ENCODE measurements at regions not wholly inside any gene's neighbourhood (a gene's known extent, or its start where the extent isn't known, plus 50 kb on each side); places are given as distances from the start of the nearest gene placed in this dataset.

DNA sequence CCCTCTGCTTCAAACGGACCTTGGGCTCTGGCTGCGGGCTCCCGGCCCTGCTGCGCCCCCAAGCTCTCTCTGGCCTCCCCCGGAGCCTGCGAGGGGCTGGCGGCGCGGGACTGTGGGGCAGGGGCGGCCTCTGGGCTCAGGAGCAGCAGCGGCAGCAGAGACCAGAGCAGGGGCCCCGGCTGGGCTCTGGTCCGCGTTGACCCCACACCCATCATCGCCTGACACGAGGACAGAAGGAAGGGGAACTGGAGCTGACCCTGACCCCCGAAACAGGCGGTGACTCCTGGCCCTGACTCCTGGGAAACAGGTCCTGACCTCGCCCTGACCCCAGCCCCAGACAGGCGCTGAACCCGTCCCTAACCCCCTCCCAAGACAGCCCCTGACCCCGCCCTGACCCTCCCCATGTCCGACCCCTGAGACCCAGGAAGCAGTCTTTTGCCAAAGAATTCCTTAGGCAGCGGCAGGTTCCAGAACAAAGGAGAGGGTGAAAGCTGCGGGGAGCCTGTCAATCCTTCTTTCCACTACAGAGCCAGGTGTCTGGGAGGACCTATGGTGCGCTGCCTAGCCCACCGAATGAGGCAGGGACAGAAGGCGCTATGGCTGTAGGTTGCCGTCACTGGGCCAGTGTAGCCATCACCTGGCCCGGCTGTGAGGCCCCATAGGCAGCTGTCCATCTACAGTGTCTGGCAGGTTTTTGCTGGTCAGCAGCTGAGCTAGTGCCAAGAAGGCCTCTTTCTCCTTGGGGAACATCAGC lies 74.7 kb upstream of the SPTLC1 start:
- Histone ChIP-seq H3K27ac (ENCODE audit: low read length) (no peak overlapping the region), H3K27me3 (ENCODE audit: control insufficient read depth, insufficient read depth, low read length) (no peaks in the 10 kb centered on the region), H3K4me3 (ENCODE audit: low read depth in 2 of 2, low read length in 2 of 2) (no peak overlapping the region), H3K4me1 (ENCODE audit: control insufficient read depth, insufficient read depth, low read length) (no peaks in the 10 kb centered on the region), H3K9me3 (ENCODE audit: control insufficient read depth, insufficient read depth, low read depth, low read length) (no peaks in the 10 kb centered on the region), H3K36me3 (ENCODE audit: control insufficient read depth, insufficient read depth, low read length) (no peaks in the 10 kb centered on the region)
- DNase-seq (ENCODE audit: low read depth, low spot score) (no peak), ATAC-seq (no peak)
- in situ Hi-C loops (cut with HindIII; ENCODE audit: low pct_unique_long_range_greater_than_20kb, low sequenced_read_pairs), result no loop called here
- CTCF ChIA-PET, result no interaction called here
- TF ChIP-seq SIN3A (IDR thresholded peaks at IDR 0.05; ENCODE audit: borderline replicate concordance, insufficient read depth, low read depth, low read length) (no peak), TCF7L2 (IDR thresholded peaks at IDR 0.05; ENCODE audit: low read depth, low read length) (no peak), POLR2AphosphoS5 (IDR thresholded peaks at IDR 0.05; ENCODE audit: low read depth, low read length) (no peak)
- TF ChIP-seq, protein P1, sequence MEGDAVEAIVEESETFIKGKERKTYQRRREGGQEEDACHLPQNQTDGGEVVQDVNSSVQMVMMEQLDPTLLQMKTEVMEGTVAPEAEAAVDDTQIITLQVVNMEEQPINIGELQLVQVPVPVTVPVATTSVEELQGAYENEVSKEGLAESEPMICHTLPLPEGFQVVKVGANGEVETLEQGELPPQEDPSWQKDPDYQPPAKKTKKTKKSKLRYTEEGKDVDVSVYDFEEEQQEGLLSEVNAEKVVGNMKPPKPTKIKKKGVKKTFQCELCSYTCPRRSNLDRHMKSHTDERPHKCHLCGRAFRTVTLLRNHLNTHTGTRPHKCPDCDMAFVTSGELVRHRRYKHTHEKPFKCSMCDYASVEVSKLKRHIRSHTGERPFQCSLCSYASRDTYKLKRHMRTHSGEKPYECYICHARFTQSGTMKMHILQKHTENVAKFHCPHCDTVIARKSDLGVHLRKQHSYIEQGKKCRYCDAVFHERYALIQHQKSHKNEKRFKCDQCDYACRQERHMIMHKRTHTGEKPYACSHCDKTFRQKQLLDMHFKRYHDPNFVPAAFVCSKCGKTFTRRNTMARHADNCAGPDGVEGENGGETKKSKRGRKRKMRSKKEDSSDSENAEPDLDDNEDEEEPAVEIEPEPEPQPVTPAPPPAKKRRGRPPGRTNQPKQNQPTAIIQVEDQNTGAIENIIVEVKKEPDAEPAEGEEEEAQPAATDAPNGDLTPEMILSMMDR (IDR thresholded peaks at IDR 0.05), result no peak
- TF ChIP-seq, protein P2, sequence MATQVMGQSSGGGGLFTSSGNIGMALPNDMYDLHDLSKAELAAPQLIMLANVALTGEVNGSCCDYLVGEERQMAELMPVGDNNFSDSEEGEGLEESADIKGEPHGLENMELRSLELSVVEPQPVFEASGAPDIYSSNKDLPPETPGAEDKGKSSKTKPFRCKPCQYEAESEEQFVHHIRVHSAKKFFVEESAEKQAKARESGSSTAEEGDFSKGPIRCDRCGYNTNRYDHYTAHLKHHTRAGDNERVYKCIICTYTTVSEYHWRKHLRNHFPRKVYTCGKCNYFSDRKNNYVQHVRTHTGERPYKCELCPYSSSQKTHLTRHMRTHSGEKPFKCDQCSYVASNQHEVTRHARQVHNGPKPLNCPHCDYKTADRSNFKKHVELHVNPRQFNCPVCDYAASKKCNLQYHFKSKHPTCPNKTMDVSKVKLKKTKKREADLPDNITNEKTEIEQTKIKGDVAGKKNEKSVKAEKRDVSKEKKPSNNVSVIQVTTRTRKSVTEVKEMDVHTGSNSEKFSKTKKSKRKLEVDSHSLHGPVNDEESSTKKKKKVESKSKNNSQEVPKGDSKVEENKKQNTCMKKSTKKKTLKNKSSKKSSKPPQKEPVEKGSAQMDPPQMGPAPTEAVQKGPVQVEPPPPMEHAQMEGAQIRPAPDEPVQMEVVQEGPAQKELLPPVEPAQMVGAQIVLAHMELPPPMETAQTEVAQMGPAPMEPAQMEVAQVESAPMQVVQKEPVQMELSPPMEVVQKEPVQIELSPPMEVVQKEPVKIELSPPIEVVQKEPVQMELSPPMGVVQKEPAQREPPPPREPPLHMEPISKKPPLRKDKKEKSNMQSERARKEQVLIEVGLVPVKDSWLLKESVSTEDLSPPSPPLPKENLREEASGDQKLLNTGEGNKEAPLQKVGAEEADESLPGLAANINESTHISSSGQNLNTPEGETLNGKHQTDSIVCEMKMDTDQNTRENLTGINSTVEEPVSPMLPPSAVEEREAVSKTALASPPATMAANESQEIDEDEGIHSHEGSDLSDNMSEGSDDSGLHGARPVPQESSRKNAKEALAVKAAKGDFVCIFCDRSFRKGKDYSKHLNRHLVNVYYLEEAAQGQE (IDR thresholded peaks at IDR 0.05; ENCODE audit: insufficient read depth in 1 of 2, low read depth in 2 of 2, low read length in 1 of 2), result no peak
- intact Hi-C loops (cut with micrococcal nuclease; ENCODE audit: unreplicated experiment), result no loop called here
- BruUV-seq (replicated peaks), result no TSS peak
- POLR2A ChIA-PET, result no interaction called here

DNA sequence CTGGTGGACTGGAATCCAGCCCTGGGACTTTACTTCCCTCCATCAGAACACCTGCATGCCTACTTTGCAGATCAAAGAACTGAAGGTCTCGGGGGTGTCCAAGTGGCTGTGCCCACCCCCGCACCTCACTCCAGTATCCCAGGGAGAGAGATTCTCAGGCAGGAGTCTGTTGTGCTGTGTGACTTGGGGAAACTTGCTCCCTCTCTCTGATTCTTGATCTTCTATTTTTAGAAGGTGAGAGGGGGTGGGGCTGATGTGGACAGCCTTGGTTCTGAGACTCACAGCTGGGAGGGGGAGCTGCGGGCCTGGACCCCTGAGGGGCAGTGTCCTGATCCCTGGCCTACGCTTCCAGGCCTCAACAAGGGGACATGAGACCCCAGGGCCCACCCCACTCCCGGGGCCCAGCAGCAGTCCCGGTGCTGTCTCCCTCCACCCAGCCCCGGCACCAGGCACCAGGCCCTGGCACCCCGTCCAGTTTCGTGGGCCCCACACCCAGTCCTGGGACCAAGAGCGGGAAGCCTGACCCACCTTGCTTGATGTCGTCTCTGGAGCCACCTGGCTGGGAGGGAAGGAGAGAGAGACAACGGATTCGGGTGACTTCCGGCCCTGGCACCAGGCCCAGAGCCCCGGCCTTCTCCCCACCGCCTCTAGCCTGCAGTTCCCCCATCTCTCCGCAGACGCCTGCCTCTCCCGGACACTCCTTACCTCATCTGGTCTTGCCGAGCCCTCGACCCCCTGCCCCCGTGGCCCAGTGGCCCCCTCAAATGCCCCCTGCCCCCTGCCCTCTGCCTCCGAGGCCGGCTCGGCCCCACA lies 74.0 kb upstream of the SPTLC1 start:
- no peak overlapping the region for H3K27ac ChIP-seq (ENCODE audit: low read length)
- intact Hi-C loops (cut with micrococcal nuclease; ENCODE audit: unreplicated experiment) (no loop called here), in situ Hi-C loops (cut with HindIII; ENCODE audit: low pct_unique_long_range_greater_than_20kb, low sequenced_read_pairs) (no loop called here)
- H3K4me1 ChIP-seq (ENCODE audit: control insufficient read depth, insufficient read depth, low read length), result no peaks in the 10 kb centered on the region
- DNase-seq (ENCODE audit: low read depth, low spot score), result no peak
- no peaks in the 10 kb centered on the region for H3K36me3 ChIP-seq (ENCODE audit: control insufficient read depth, insufficient read depth, low read length)
- H3K9me3 ChIP-seq (ENCODE audit: control insufficient read depth, insufficient read depth, low read depth, low read length), result no peaks in the 10 kb centered on the region
- no peaks in the 10 kb centered on the region for H3K27me3 ChIP-seq (ENCODE audit: control insufficient read depth, insufficient read depth, low read length)
- TF ChIP-seq POLR2AphosphoS5 (IDR thresholded peaks at IDR 0.05; ENCODE audit: low read depth, low read length) (no peak), TCF7L2 (IDR thresholded peaks at IDR 0.05; ENCODE audit: low read depth, low read length) (no peak), SIN3A (IDR thresholded peaks at IDR 0.05; ENCODE audit: borderline replicate concordance, insufficient read depth, low read depth, low read length) (no peak)
- TF ChIP-seq, protein P1 (IDR thresholded peaks at IDR 0.05), result no peak
- TF ChIP-seq, protein P2 (IDR thresholded peaks at IDR 0.05; ENCODE audit: insufficient read depth in 1 of 2, low read depth in 2 of 2, low read length in 1 of 2), result no peak
- no peak overlapping the region for H3K4me3 ChIP-seq (ENCODE audit: low read depth in 2 of 2, low read length in 2 of 2)
- ChIA-PET POLR2A (no interaction called here), CTCF (no interaction called here)
- ATAC-seq, result no peak
- BruUV-seq (replicated peaks), result no TSS peak
